GM21360 (cell line): ENCODE measurements at regions not wholly inside any gene's neighbourhood (a gene's known extent, or its start where the extent isn't known, plus 50 kb on each side); places are given as distances from the start of the nearest gene placed in this dataset.

ENCODE experiments used
- ATAC-seq: cut with Tn5 transposase; IDR thresholded peaks from one replicate; pipeline ENCODE4 v1.9.1; 2021; ENCODE audit warnings: mild to moderate bottlenecking, moderate library complexity; ENCODE audit not compliant: unreplicated experiment

DNA sequence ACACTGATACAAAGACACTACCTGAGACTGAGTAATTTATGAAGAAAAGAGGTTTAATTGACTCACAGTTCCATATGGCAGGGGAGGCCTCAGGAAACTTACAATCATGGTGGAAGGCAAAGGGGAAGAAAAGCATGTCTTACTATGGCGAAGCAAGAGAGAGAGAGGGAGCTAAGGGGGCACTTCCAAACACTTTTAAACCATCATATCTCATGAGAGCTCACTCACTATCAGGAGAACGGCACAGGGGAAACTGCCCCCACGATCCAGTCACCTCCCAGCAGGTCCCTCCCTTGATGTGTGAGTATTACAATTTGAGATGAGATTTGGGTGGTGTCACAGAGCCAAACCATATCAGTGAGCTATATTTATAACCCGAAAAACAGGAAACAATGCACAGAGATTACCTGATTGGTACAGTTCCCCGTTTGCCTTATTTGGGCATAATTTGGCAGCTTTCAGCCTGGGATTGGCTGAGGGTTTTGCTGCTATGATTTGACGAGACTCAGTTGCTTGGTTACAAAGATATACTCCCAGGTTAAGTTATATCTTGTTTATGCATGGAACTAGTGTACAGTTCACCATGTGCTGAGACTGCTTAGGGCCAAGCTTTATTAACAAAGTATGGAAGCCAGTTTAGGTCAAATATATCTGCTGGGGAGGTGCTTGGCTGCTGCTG lies 184.2 kb downstream of the NR2F2 start:
- ATAC-seq = no peak

DNA sequence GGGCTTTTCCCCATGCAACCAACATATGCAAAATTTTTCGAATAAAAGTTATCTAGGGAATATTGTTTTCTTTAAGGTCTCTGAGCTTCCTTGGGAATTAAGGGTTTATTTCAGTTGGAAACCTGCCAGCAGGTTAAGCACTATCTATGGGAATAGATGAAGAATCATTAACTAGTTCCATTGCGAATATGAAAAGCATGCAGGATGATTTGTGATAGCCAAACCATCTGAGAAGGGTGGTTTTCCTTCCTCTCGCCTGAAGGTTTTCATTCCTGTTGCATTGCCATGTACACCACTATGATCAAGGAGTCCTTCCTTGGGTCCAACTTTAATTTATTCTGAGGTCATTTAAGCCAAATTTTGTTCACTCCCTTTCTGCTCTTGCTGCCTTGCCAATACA lies 184.9 kb downstream of the NR2F2 start:
- no peak for ATAC-seq

GRCh38 chr15:96521386-96521785 lies 190.9 kb downstream of the NR2F2 start:
- ATAC-seq = no peak

DNA sequence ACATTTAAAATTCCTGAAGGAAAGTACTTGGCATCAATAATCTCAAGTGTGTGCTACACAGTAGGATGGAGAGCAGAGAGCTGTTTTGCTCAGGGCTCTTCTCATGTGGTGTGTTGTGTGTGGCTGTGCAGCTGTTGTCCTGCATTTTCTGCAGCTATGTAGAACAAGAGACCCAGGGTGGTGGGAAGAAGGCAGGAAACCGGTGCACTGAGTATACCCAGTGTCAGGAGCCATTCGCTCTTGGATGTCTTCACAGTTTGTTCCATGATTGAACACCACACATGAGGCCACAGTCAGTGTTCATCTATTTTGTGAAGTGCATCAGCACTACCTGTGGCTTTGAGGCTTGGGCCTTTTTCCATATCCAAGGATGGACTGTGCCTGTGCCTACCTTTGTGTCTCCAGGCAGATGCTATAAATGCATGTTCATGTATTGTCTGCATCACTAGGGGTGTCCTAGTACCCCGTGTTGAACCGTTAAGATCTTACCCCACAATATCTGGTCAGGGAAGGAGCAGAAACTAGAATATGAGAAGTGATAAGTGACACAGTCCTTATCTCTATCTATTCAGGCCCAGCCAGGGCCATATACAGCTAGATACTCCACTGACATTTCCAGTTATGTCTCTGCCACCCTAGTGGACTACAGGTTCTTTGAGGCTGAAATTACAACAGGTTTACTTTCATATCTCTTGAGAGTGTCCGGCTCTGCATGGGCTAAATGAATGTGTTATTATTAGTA lies 194.3 kb downstream of the NR2F2 start:
- ATAC-seq = no peak

DNA sequence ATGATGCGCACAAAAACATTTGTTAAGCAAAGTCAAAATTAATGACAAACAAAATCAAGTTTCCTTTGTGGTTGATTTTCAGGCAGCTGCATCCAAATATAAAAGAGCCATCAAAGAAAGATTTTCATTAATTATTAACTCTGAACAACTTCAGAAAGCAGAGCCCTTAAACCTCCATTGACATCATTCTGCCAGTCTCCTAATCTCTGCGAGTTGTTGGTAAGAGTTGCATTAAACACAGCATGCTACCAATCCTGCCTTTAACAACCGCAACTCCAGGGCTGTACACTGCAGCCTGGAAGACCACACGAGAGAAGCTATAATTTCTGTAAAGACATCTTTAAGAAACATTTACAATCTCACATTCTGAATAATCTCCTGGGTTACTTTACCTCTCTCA lies 204.6 kb downstream of the NR2F2 start:
- ATAC-seq = no peak

DNA sequence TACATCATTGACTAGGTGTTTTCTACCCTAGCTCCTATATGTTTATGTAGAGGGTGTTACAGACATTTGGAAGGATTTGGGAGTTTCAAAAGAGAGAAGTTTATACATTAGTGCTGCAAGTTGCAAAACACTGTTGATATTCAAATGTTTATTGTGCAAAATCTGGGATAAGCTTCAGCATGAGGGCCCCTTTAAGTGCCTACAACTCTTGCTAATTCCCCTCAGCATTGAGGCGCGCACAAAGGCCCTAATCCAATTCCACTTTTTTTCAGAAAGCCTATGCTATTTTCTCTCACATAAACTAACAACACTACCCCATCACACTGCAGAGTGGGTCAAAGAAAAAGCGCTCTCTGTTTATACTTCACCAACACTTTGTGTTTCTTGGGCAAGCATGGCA lies 208.0 kb downstream of the NR2F2 start:
- no peak for ATAC-seq

DNA sequence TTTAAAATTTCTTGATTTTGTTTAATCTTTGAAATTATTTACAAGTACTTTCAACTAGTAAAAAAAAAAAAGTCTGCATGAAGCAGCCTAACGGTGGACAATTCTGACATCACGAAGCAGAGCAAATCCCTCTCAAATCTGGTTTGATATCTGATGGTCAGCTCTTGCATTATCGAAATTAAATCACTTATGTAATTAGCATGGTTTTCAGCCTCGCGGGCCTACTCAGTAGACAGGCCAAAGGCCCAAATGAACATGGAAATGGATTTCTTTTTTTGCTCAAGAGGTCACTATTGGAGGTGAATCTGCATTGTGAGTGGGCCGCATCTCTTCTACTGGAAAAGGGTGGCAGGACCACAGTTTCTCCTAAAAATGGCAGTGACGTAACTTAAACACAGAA lies 209.8 kb downstream of the NR2F2 start:
- ATAC-seq = no peak

GRCh38 chr15:96542130-96542770 lies 211.8 kb downstream of the NR2F2 start:
- no peak for ATAC-seq

DNA sequence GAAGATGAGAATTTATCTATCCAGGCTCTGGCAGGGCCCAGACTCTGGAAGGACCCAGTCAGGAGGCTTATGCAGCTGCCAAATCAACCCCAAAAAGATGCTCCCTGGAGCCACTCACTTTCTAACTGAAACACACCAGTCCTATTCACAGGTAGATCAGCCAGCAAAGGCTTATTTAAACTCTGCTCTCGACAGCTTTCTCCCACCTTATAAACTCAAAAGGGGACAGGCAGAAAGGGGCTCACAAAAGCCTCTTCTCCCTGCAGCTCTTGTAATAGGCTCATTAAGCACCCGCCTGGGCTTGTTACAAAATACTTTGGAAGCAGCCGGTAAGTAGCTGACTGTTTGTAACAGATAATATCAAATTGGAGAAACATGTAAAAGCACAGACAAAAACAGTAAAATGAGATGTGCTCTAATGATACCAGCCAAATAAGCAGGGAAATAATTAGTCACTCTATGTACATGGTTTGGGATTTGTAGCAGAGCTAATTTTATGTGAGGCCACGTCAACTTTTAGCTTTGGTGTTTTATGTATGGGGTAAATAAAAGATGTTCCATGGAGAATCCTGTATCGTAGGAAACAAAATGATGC lies 213.8 kb downstream of the NR2F2 start:
- ATAC-seq = no peak

GRCh38 chr15:96549136-96549535 lies 218.6 kb downstream of the NR2F2 start:
- no peak for ATAC-seq

DNA sequence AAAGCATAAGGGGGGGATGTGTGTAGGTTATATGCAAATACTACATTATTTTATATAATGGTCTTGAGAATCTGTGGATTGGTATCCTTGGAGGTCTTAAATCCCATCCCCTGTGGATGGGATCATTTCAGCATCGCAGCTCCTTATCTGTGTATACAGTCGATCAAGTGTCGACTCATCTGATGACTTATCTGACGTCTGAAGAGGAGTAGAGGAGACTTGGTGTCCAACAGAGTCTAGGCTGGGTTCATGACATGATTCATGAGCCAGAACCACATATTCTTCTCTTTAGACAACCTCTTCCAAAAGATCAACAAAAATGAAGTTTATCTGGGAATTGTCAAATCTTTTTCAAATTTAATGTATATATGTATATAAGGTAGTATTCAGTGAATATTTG lies 220.7 kb downstream of the NR2F2 start:
- ATAC-seq = no peak

- ATAC-seq = no peak
Observed at GRCh38 chr15:96551722-96552121, 221.2 kb downstream of the NR2F2 start.

DNA sequence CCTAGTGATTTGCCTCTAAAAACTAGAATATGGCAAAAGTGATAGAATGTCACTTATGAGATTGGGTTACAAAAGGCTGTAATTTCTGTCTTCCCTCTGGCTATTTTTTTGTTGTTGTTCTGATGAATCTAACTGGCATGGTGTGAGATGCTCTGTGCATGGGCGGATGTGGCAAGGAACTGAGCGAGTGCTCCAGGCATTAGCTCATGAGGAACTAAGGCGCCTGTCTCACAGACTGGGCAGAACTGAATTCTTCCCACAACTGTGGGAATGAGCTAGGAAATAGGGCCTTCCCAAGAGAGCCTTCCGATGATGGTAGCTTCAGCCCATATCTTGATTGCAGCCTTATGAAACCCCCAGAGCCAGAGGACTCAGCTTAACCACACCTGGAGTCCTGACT lies 222.5 kb downstream of the NR2F2 start:
- no peak for ATAC-seq

GRCh38 chr15:96553451-96553850 lies 223.0 kb downstream of the NR2F2 start:
- no peak for ATAC-seq

- no peak for ATAC-seq
Observed at GRCh38 chr15:96553931-96554330, 223.4 kb downstream of the NR2F2 start.

DNA sequence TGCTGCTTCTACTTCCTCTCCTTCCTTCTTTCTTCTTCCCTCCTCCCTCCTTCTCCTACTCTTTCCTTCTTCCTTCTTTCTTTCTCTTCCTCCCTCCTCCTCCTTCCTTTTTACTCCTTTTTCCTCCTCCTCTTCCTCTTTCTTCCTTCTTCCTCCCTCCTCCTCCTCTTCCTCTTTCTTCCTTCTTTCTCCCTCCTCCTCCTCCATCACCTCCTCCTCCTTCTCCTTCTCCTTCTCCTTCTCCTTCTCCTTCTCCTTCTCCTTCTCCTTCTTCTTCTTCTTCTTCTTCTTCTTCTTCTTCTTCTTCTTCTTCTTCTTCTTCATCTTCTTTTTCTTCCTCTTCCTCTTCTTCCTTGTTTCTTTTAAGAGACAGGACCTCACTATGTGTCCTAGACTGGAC lies 224.0 kb downstream of the NR2F2 start:
- no peak for ATAC-seq

- ATAC-seq = no peak
Observed at GRCh38 chr15:96559087-96559486, 228.6 kb downstream of the NR2F2 start.

GRCh38 chr15:96559631-96560030 lies 229.1 kb downstream of the NR2F2 start:
- no peak for ATAC-seq

DNA sequence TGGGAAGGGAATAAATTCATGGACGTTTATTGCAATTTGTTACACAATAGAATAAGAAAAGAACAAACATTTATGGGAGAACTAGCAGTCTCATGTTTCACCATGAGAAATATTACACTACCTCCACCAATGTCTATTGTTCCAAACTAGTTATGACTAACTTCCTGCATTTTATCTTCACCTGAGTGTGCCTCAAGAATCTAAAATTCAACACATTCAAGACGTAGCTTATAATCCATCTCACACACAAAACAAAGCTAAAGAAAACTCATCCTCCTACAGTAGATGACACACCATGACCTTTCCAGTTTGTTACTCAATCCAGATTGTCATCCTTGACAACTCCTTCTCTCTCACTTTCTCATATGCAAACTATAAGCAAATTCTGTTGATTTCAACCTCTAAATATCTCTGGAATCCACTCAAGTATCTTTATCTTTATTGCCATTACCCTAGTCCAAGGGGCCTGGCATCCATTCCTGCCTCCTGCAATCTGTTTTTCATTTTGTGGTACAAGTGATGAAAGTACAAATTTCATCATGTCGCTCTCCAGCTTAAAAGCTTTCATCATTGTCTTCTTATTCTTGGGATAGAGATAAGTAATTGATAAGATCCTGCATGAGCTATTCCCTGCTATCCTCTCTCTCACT lies 229.9 kb downstream of the NR2F2 start:
- ATAC-seq = no peak

DNA sequence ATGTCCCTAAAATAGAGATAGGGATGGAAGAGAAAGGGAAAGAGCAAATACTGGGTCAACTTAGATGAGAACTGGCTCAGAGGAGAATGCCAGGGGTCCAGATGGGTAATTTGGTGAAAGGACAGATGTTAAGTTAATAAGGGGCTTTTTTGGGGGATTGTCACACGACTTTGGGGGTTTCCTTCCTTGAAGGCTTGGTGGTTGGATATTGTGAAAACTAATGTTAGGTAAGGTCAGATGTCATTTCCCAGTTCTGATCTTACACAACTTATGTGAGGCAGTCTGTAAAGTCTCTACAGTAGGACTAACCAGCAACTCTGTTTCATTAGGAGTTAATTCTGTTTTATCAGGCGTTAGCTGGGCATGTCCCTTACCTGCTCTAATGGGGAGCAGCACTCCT lies 231.1 kb downstream of the NR2F2 start:
- ATAC-seq = no peak

DNA sequence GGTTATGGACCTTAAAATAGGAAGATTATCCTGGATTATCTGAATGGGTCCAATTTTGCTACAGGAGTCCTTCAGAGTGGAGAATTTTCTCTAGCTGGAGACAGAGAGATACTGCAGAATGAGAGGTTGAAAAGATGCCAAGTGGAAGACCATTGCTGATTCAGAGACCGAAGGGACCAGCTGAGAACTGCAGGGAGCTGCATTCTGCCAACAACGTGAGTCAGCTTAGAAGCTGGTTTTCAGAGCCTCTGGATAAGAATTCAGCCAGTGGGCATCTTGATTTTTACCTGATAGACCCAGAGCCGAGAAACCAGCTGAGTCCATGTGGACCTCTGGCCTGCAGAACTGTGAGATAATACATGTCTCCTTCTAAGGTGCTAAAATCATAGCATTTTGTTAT lies 234.0 kb downstream of the NR2F2 start:
- no peak for ATAC-seq
